SK-N-SH (cell line): ENCODE measurements at regions not wholly inside any gene's neighbourhood (a gene's known extent, or its start where the extent isn't known, plus 50 kb on each side); places are given as distances from the start of the nearest gene placed in this dataset.
"Not testable (repeated sequence)": the region's sequence is repeated elsewhere in the genome, so short reads cannot be mapped to it uniquely, and the experiment has no call there.

Experiments used
- CTCF ChIP-seq: fragments of 200-600 bp; sonication (generic); IDR thresholded peaks from 2 replicates; pipeline ENCODE4 v1.6.1; 2017; ENCODE audit warnings: antibody characterized with exemption, mild to moderate bottlenecking, moderate library complexity
- TF ChIP-seq, protein P1 (sequence below): IDR thresholded peaks from 2 replicates; pipeline ENCODE4 v1.4.0; 2012; ENCODE audit warnings: low read depth, borderline replicate concordance
- TF ChIP-seq, protein P2 (sequence below): IDR thresholded peaks from 2 replicates; pipeline ENCODE4 v1.6.1; 2012; ENCODE audit warnings: mild to moderate bottlenecking, low read depth, low read length, moderate library complexity

DNA sequence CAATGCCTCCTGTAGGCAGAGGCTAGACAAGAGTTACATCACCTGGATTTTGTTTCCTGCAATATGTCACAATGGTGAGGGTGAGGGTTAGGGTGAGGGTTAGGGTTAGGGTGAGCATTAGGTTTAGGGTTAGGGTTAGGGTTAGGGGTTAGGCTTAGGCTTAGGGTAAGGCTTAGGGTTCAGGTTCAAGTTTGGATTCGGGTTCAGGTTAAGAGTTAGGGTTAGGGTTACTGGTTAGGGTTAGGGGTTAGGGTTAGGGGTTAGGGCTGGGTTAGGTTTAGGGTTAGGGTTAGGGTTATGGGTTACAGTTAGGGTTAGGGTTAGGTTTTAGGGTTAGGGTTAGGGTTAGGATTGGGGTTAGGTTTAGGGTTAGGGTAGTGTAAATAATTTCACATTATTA, 138.7 kb upstream of the FRG2B start:
- TF ChIP-seq, protein P1, sequence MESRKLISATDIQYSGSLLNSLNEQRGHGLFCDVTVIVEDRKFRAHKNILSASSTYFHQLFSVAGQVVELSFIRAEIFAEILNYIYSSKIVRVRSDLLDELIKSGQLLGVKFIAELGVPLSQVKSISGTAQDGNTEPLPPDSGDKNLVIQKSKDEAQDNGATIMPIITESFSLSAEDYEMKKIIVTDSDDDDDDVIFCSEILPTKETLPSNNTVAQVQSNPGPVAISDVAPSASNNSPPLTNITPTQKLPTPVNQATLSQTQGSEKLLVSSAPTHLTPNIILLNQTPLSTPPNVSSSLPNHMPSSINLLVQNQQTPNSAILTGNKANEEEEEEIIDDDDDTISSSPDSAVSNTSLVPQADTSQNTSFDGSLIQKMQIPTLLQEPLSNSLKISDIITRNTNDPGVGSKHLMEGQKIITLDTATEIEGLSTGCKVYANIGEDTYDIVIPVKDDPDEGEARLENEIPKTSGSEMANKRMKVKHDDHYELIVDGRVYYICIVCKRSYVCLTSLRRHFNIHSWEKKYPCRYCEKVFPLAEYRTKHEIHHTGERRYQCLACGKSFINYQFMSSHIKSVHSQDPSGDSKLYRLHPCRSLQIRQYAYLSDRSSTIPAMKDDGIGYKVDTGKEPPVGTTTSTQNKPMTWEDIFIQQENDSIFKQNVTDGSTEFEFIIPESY = not testable (repeated sequence)
- not testable (repeated sequence) for TF ChIP-seq CTCF
- TF ChIP-seq, protein P2, sequence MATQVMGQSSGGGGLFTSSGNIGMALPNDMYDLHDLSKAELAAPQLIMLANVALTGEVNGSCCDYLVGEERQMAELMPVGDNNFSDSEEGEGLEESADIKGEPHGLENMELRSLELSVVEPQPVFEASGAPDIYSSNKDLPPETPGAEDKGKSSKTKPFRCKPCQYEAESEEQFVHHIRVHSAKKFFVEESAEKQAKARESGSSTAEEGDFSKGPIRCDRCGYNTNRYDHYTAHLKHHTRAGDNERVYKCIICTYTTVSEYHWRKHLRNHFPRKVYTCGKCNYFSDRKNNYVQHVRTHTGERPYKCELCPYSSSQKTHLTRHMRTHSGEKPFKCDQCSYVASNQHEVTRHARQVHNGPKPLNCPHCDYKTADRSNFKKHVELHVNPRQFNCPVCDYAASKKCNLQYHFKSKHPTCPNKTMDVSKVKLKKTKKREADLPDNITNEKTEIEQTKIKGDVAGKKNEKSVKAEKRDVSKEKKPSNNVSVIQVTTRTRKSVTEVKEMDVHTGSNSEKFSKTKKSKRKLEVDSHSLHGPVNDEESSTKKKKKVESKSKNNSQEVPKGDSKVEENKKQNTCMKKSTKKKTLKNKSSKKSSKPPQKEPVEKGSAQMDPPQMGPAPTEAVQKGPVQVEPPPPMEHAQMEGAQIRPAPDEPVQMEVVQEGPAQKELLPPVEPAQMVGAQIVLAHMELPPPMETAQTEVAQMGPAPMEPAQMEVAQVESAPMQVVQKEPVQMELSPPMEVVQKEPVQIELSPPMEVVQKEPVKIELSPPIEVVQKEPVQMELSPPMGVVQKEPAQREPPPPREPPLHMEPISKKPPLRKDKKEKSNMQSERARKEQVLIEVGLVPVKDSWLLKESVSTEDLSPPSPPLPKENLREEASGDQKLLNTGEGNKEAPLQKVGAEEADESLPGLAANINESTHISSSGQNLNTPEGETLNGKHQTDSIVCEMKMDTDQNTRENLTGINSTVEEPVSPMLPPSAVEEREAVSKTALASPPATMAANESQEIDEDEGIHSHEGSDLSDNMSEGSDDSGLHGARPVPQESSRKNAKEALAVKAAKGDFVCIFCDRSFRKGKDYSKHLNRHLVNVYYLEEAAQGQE = not testable (repeated sequence)
